ENCODE measurements at regions not wholly inside any gene's neighbourhood (a gene's known extent, or its start where the extent isn't known, plus 50 kb on each side); places are given as distances from the start of the nearest gene placed in this dataset.
A peak's percentile ranks its signal among the peaks of the same experiment; 100 is the strongest.

- no peak for DNase-seq (ENCODE audit: extremely low read depth, low read depth)
- no peak for TF ChIP-seq CTCF (IDR thresholded peaks at IDR 0.05; ENCODE audit: low read depth, low read length)
Observed at GRCh38 chr18:74023220-74023619, 124.4 kb downstream of the FBXO15 start.

- no peak for DNase-seq (ENCODE audit: extremely low read depth, low read depth)
- no peak for TF ChIP-seq CTCF (IDR thresholded peaks at IDR 0.05; ENCODE audit: low read depth, low read length)
Observed at GRCh38 chr18:74019864-74020263, 127.8 kb downstream of the FBXO15 start.

GRCh38 chr18:74013955-74014354, 133.7 kb downstream of the FBXO15 start:
- peak; percentile 56 for DNase-seq (ENCODE audit: extremely low read depth, low read depth)
- TF ChIP-seq CTCF (IDR thresholded peaks at IDR 0.05; ENCODE audit: low read depth, low read length), result no peak

- TF ChIP-seq CTCF (IDR thresholded peaks at IDR 0.05; ENCODE audit: low read depth, low read length), result no peak
- DNase-seq (ENCODE audit: extremely low read depth, low read depth), result no peak
Observed at GRCh38 chr18:74012954-74013630, 134.5 kb downstream of the FBXO15 start.

GRCh38 chr18:74006143-74006542, 141.5 kb downstream of the FBXO15 start:
- TF ChIP-seq CTCF (IDR thresholded peaks at IDR 0.05; ENCODE audit: low read depth, low read length), result no peak
- DNase-seq (ENCODE audit: extremely low read depth, low read depth), result no peak

- TF ChIP-seq CTCF (IDR thresholded peaks at IDR 0.05; ENCODE audit: low read depth, low read length), result no peak
- no peak for DNase-seq (ENCODE audit: extremely low read depth, low read depth)
Observed at GRCh38 chr18:74005320-74006109, 142.1 kb downstream of the FBXO15 start.
